ENCODE measurements at regions not wholly inside any gene's neighbourhood (a gene's known extent, or its start where the extent isn't known, plus 50 kb on each side); places are given as distances from the start of the nearest gene placed in this dataset.

GRCh38 chrX:69264158-69264581 lies 98.9 kb upstream of the PJA1 start:
- peak; percentile 41 for DNase-seq

- DNase-seq, result no peak
These were observed 98.1 kb upstream of the PJA1 start for GRCh38 chrX:69263251-69263820.

DNA sequence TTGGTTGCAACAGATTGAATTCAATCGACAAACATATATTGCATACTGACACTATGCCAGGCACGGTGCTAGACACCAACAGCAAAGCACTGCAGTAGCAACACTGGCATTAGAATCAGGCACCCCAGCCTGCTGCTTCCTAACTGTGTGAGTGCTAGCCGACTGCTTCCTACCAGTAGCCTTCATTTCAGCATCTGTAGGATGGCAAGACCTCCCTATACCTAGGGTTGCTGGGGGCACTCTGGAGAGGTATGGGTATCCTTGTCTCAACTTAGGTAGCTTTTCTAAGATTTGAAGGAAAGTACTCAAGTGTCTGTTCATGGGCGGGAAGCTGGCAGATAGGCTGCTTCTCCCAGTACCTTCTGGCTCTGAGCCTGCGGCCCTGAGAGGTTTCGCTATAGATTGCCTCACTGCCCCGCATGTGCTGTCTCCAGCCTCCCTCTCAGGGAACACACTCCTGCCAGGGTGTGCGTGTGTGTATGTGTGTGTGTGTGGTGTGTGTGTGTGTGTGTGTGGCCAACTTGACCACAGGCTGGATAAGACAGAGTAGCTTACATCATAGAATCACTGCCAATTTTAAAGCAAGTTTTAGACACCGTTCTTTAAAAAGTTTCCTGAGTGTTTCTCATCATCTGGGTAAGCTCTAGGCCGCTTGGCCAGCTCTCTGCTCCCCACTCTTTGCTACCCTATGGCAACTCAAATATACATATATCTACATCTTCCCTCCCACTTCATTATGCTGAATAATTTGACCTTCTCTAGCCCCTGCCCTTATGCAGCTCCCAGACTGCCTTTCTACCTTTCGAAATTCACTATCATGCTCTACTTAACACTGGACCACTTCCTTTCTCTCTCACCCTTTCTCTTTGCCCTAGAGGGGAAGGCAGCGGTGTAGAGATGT lies 97.0 kb upstream of the PJA1 start:
- peak; percentile 15 for DNase-seq

GRCh38 chrX:69260169-69260568 lies 94.9 kb upstream of the PJA1 start:
- no peak for DNase-seq

GRCh38 chrX:69258893-69259292 lies 93.6 kb upstream of the PJA1 start:
- DNase-seq, result no peak

DNA sequence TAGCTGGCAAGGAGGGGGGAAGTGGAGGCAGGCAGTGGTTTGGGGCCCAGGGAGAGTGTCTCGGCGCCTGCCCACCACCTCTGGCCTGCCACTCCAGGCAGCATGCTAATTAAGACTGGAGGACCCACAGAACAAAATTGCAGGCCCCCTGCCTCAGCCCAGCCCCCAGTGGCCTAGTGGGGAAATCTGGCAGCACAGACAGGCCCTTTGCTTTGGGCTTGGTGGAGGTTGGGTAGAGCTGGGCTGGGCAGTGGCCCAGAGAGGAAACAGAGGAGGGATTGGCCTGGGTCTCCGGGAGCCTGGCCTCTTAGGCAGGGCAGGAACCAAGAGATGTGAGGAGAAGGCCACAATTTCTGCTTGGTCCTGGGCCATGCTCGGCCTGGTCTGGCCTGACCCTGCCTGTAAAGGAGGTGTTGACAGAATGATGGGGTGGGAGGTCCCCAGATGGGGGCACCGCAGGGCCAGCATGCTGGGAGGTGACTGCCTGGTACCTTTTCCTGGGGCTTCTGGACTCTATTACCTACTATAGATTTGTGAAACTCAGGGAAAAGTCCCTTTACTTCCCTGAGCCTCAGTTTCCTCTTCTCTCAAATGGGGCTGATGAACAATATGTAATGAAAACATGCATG lies 92.4 kb upstream of the PJA1 start:
- no peak for DNase-seq

- no peak for DNase-seq
These were observed 91.0 kb upstream of the PJA1 start for GRCh38 chrX:69256291-69256565.

DNA sequence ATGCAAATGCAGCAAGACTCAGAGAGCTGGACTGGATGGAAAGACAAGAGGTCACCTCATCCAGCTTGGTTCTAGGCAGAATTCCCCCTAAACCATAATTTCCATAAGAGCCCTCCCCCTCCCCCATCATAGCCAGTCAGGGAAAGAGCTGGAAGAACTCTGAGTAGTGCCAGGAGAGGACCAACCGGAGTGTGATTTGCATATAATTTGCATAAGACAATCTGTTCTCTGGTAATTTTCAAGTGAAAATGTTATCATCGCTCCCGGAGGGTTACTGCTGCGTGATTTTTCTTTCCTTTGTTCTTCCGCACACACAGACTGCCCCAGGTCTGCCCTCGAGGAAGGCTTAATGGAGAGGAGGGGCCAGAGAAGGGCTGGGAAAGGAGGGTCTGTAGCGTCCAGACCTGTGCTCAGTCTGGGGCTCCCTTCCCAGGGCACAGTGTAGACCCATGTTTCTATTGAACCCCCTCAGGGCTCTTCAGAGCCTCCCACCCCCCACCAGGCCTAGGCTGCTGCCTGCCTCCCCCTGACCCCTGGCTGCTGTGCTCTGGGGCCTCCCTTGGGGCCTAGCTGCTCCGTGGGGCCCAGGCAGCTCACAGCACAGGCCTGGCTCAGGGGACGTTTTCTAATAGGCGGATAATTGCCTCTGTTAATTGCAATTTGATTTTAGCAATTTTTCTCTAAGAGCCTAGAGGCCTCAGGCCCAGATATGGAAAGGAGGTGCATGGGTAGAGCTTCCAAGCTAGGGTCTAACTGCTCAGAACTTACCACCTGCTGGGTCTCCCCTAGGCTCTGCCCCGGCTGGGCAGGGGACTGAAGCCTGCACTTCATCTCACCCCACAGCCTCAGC lies 90.4 kb upstream of the PJA1 start:
- DNase-seq, result no peak

GRCh38 chrX:69253821-69254220 lies 88.6 kb upstream of the PJA1 start:
- DNase-seq, result no peak

GRCh38 chrX:69243276-69243675 lies 78.0 kb upstream of the PJA1 start:
- no peak for DNase-seq

DNA sequence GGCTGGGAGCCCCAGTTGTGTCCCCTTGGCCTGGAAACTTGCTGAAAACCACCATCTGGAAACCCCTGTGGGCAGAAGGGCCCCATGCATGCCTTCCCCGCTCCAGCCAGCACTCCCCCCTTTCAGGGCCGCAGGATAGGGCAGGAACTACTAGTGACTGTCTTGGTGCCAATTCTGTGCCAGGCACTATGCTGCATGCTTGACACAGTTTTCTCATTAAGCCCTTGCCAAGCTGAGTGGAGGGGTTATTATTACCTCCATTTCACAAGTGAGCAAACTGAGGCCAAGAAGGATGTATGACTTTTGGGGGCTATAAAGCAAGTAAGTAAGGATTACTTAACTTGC lies 73.6 kb upstream of the PJA1 start:
- no peak for DNase-seq

GRCh38 chrX:69238114-69238886 lies 73.0 kb upstream of the PJA1 start:
- DNase-seq, result peak; percentile 83

DNA sequence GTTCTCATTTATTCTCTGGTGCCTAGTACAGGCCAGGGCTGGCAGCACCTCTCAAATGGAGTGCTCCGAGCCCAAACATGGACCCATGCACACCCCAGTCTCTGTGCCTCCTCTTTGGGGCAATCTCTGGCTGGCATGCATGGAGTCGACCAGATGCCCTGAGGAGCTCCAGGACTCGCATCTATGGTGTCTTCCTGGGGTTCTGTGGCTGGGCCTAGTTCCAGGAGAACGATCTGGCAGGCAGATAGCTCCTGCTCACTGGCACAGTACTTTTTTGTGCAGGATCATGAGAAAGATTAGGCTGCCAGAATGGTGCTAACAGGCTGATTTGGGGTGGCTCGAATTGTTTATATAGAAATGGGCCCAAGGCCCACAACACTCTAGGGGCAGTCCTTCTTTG lies 72.0 kb upstream of the PJA1 start:
- no peak for DNase-seq

- DNase-seq, result no peak
These were observed 71.4 kb upstream of the PJA1 start for GRCh38 chrX:69236641-69237040.

DNA sequence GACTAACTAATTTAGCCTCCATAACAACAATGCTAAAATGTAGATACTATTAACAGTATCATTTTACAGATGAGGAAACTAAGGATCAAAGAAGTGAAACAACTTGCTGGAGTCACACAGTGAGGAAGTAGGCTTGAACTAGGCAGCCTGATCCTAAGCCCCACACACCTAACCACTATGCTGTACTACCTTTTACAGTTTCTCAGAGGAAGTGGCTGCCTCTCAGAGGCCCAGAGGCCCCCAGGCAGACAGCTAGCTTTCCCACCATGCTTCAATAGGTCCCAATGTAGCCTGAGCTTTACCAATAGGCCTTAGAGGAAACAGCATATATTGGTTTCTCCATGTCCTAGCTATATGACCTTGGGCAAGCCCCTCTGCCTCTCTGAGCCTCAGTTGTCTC lies 69.4 kb upstream of the PJA1 start:
- DNase-seq, result no peak

DNA sequence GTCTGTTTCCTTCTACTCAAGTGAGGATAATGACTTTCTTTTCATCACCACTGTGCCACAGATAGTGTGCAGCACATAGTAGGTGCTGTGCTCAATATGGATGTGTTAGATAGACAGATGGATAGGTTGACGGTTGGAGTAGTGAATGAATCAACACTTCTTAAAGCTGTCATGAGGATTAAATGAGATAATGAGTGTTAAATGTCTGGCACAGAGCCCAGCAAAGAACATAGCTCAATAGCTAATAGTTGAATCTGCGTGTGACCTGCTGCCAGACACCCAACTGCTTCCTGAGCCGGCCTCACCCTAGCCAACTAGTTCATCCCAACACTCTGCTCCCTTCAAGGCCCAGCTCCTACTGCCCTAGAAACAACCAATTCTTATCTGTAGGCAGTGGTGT lies 67.7 kb upstream of the PJA1 start:
- DNase-seq, result no peak

GRCh38 chrX:69231903-69232302 lies 66.7 kb upstream of the PJA1 start:
- DNase-seq, result no peak

DNA sequence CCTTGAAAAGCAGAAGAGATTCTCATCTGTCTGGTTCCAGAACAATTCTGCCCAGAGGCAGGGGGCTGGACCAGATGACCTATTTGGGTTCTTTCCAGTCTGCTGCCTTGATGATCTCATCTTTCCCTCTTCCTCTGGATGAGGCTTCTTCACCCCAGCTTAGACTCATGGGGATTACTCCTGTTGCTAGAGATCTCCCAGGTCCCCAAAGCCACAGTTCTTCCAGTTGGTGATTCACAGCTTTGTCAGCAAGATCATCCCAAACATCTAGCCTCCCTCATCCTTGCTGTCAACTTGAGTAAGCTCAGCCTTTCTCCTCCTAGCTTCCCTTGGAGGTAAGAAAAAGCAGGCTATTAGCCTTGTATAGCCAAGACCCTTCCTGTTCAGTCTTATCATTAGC lies 64.2 kb upstream of the PJA1 start:
- DNase-seq, result no peak

GRCh38 chrX:69228732-69229131 lies 63.5 kb upstream of the PJA1 start:
- no peak for DNase-seq

DNA sequence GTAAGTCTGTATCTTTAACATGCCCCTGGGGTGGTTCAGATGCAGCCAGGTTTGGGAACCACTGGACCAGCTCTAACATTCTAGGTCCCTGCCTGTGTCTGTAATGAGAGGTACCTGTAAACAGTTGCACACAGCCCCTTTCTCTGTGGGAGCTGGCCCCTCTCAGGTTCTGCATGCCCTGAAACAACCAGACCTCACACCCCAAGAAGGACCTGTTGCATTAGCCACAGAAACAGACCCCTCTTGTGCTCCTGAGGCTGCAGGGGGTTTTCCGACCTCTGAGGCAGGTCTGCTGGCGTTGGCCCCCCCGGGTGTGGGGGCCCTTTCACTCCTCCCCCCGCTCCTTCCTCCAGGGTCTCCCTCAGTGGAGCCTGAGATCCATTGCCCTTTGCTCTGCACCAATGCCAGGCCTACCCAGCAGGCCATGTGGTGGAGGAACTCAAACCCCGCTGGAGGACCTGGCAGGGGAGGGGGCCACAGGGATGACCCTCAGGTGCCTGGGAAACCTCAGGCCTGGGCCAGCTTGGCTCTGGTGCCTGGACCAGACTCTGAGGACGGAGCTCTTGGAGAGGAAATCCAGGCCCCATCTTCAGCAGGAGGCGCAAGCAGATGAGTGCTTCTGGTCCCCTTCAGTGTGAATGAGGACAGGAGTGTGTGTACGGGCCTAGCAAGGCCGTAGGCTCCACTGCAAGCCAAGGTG lies 61.4 kb upstream of the PJA1 start:
- DNase-seq, result no peak

DNA sequence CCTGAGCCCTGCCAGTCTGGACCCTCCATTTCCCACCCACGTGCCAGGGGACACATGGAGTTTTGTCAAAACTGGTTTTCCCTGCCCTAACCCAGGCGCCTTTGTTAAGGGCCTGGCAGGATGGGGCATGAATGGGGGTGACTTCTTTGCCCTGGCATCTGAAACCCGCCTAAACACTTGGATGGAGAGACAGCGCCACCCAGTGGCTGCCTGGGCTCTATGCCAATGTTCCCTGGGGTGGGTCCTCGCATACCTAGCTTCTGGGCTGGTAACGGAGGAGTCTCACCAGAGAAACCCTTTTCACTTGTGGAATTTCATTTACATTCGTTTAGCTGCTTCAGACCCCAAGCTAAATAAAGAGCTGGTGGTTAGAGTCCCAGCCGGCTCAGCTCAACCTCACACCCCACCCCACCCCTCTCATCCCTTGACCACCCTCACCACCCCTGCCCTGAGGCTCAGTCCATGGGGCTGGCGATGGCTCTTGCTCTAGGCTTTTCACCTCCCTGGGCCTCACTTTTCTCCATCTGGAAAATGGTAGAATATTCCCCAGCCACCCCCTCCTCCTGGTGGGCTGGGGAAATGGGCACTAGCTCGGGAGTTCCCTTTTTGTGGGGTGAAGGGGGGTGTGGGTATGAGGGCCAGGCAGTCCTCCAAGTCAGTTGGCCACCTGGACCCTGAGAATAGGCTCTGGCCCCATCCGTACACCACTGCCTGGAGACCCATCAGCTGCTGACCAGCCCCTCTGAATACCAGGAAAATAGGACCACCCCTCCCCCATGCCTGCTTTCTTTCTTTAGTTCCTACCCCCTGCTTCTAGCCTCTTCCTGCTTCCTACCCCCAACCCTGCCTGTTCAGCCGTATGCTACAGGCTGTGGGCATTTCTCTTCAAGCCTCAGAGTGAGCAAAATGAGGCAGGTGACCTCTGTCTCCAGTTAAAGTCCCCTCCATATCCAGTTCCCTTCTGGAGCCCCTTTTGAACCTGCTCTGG lies 57.1 kb upstream of the PJA1 start:
- DNase-seq, result peak; percentile 53
